GM10248 (cell line): ENCODE measurements at regions not wholly inside any gene's neighbourhood (a gene's known extent, or its start where the extent isn't known, plus 50 kb on each side); places are given as distances from the start of the nearest gene placed in this dataset.

Experiments used
- CTCF ChIA-PET: fragments of 300-600 bp; sonication (Branson Sonifier 250); formaldehyde crosslinking; extraction: SDS; loops from one replicate; lab custom pipeline; 2021; ENCODE audit warnings: antibody characterized with exemption; lab: Yijun Ruan, JAX
- POLR2A ChIA-PET: fragments of 350-650 bp; sonication (Branson Sonifier 250); formaldehyde crosslinking; extraction: SDS; loops from one replicate; lab custom pipeline; 2020; ENCODE audit warnings: antibody characterized with exemption; lab: Yijun Ruan, JAX
- DNase-seq: peaks from one replicate; pipeline ENCODE4 v3.0.0; 2012; ENCODE audit errors: extremely low spot score
- CTCF ChIP-seq: IDR thresholded peaks from 2 replicates; pipeline ENCODE4 v1.5.1; 2012; ENCODE audit warnings: mild to moderate bottlenecking, low read depth; ENCODE audit errors: extremely low read depth, missing control alignments, control extremely low read depth

GRCh38 chr4:1472148-1472797, 66.0 kb upstream of the NKX1-1 start:
- ChIA-PET POLR2A (no interaction called here), CTCF (no interaction called here)
- TF ChIP-seq CTCF, result no peak
- DNase-seq, result no peak

- POLR2A ChIA-PET, result no interaction called here
- TF ChIP-seq CTCF, result no peak
- DNase-seq, result no peak
- CTCF ChIA-PET, result no interaction called here
Measured at GRCh38 chr4:1471443-1472147, 65.4 kb upstream of the NKX1-1 start.

GRCh38 chr4:1470816-1471442, 64.7 kb upstream of the NKX1-1 start:
- CTCF ChIA-PET, result no interaction called here
- no peak for TF ChIP-seq CTCF
- DNase-seq, result no peak
- POLR2A ChIA-PET, result no interaction called here

GRCh38 chr4:1470393-1470670, 64.1 kb upstream of the NKX1-1 start:
- ChIA-PET CTCF (no interaction called here), POLR2A (no interaction called here)
- no peak for DNase-seq
- TF ChIP-seq CTCF, result no peak

- no peak for TF ChIP-seq CTCF
- CTCF ChIA-PET, result no interaction called here
- no peak for DNase-seq
- POLR2A ChIA-PET, result no interaction called here
Measured at GRCh38 chr4:1469607-1470392, 63.6 kb upstream of the NKX1-1 start.

GRCh38 chr4:1469043-1469442, 62.8 kb upstream of the NKX1-1 start:
- DNase-seq, result no peak
- no peak for TF ChIP-seq CTCF
- POLR2A ChIA-PET, result no interaction called here
- CTCF ChIA-PET, result no interaction called here
